ENCODE measurements at regions not wholly inside any gene's neighbourhood (a gene's known extent, or its start where the extent isn't known, plus 50 kb on each side); places are given as distances from the start of the nearest gene placed in this dataset.

- TF ChIP-seq, protein P1, sequence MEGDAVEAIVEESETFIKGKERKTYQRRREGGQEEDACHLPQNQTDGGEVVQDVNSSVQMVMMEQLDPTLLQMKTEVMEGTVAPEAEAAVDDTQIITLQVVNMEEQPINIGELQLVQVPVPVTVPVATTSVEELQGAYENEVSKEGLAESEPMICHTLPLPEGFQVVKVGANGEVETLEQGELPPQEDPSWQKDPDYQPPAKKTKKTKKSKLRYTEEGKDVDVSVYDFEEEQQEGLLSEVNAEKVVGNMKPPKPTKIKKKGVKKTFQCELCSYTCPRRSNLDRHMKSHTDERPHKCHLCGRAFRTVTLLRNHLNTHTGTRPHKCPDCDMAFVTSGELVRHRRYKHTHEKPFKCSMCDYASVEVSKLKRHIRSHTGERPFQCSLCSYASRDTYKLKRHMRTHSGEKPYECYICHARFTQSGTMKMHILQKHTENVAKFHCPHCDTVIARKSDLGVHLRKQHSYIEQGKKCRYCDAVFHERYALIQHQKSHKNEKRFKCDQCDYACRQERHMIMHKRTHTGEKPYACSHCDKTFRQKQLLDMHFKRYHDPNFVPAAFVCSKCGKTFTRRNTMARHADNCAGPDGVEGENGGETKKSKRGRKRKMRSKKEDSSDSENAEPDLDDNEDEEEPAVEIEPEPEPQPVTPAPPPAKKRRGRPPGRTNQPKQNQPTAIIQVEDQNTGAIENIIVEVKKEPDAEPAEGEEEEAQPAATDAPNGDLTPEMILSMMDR (conservative IDR thresholded peaks at IDR 0.05): no peak
- no peak for TF ChIP-seq ZFX (IDR thresholded peaks at IDR 0.05)
Measured at GRCh38 chr15:89003865-89004725, 84.2 kb upstream of the ABHD2 start.
